Retinal pigment epithelial cell (primary cell): ENCODE measurements at regions not wholly inside any gene's neighbourhood (a gene's known extent, or its start where the extent isn't known, plus 50 kb on each side); places are given as distances from the start of the nearest gene placed in this dataset.
A peak's percentile ranks its signal among the peaks of the same experiment; 100 is the strongest.

Experiments used
- DNase-seq: peaks from one replicate; pipeline ENCODE4 v3.0.0-alpha.2; 2010; ENCODE audit warnings: low read depth
- H3K4me3 ChIP-seq: 2 replicates; pipeline ENCODE4 v1.5.1; 2011; ENCODE audit warnings: mild to moderate bottlenecking, low read length, control low read depth, moderate library complexity
- TF ChIP-seq, protein P1 (sequence below): conservative IDR thresholded peaks from 2 replicates; pipeline ENCODE4 v1.5.1; 2011; ENCODE audit warnings: low read depth, low read length, control low read depth, inconsistent platforms

- DNase-seq: no peak
- no peak overlapping the region for H3K4me3 ChIP-seq
- TF ChIP-seq, protein P1, sequence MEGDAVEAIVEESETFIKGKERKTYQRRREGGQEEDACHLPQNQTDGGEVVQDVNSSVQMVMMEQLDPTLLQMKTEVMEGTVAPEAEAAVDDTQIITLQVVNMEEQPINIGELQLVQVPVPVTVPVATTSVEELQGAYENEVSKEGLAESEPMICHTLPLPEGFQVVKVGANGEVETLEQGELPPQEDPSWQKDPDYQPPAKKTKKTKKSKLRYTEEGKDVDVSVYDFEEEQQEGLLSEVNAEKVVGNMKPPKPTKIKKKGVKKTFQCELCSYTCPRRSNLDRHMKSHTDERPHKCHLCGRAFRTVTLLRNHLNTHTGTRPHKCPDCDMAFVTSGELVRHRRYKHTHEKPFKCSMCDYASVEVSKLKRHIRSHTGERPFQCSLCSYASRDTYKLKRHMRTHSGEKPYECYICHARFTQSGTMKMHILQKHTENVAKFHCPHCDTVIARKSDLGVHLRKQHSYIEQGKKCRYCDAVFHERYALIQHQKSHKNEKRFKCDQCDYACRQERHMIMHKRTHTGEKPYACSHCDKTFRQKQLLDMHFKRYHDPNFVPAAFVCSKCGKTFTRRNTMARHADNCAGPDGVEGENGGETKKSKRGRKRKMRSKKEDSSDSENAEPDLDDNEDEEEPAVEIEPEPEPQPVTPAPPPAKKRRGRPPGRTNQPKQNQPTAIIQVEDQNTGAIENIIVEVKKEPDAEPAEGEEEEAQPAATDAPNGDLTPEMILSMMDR: no peak
Measured at GRCh38 chr13:39259371-39260140, 221.3 kb downstream of the NHLRC3 start.

DNA sequence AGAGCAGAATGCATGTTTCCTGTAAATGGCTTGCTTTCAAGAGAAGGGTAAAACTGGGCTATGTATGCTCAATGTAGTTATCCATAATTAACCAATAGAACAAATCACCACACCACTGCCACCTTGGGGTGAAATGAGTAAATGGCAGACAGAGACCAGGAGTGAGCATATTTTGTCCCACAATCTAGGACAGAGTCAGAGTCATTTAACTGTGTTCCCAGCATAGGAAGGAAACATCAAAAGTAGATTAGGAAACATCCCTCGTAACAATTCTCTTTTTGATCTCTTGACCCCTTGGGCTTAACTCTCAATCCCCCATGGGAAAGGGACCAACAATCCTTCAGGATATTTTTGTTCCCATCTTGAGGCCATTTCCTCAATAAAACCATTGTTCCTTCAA is 224.8 kb downstream of the NHLRC3 start:
- no peak for DNase-seq
- H3K4me3 ChIP-seq: no peak overlapping the region
- TF ChIP-seq, protein P1: peak; percentile 75

DNA sequence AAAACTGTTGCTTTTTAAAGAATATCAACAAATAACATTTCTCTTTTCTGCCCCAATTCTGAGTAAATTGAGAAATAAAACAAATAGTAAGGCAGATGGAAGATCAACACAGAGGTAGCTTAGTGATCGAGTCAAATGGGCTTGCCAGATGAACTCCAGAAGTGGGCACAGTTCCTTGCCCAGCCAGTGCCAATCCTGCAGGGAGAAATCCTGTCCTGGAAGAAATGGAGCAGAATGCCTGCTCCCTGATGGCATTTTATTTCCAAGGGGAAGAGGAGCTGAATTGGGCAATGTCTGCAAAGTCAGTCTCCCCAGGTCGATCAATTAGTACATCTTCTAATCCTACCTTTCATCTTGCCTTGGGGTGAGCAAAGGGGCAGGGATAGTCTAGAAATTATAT is 225.3 kb downstream of the NHLRC3 start:
- no peak overlapping the region for H3K4me3 ChIP-seq
- TF ChIP-seq, protein P1: no peak
- no peak for DNase-seq

- TF ChIP-seq, protein P1: no peak
- no peak overlapping the region for H3K4me3 ChIP-seq
- DNase-seq: no peak
Measured at GRCh38 chr13:39266426-39266825, 228.2 kb downstream of the NHLRC3 start.

DNA sequence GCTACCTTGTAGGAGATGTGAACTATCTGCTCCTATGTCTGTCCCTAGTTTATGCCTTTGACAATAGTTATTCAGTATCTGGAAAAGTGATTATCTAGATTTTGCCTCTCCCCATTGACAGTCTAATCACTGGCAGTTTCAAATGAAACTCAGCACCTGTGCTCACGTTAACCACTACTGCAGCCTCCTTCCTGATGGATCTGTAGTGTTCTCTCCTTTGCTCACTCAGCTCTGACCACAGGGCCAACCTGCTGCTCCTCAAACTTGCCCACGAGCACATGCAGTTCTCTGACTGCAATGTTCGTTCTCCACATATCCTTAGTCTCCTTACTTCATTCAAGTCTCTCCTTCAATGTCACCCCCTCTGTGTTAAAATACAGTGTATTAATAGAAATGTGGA is 230.1 kb downstream of the NHLRC3 start:
- no peak for DNase-seq
- no peak overlapping the region for H3K4me3 ChIP-seq
- TF ChIP-seq, protein P1: no peak

DNA sequence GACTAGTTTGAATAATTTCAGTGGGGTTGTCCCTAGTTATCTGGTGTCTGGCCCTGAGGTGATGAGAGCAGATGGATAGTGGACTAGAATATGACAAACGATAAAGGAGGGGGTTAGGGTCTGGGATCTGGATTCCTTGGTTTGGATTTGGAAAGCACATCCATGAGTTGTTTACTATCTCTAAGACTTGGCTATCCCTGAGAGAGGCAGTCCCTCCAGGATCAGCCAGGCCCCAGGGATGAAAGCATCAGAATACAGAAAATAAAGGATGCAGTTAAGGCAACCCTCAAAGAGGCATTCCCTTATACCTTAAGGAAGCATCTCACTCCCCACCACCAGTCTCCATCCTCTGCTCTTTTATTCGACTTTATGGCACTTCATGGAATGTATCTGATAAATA is 230.7 kb downstream of the NHLRC3 start:
- H3K4me3 ChIP-seq: no peak overlapping the region
- TF ChIP-seq, protein P1: no peak
- no peak for DNase-seq

DNA sequence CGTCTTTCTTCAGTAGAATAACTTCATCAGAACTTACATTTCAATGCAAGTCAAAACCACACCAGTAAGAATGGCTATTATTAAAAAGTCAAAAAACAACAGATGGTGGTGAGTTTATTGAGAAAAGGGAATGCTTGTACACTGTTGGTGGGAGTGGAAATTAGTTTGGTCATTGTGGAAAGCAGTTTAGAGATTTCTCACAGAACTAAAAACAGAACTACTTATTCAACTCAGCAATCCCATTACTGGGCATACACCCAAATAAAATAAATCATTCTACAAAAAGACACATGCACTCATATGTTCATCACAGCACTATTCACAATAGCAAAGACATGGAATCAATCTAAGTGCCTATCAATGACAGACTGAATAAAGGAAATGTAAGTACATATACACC is 231.2 kb downstream of the NHLRC3 start:
- TF ChIP-seq, protein P1: no peak
- DNase-seq: no peak

More for the DNA sequence above, 231.2 kb downstream of the NHLRC3 start:
- no peak overlapping the region for H3K4me3 ChIP-seq
